SK-N-MC (cell line): ENCODE measurements at regions not wholly inside any gene's neighbourhood (a gene's known extent, or its start where the extent isn't known, plus 50 kb on each side); places are given as distances from the start of the nearest gene placed in this dataset.

Experiments
- EZH2 ChIP-seq: fragments of 200-600 bp; sonication (generic); IDR thresholded peaks from one replicate; pipeline ENCODE4 v1.6.1; 2017; ENCODE audit warnings: antibody characterized with exemption
- FOXP2 ChIP-seq: optimal IDR thresholded peaks from 2 replicates; pipeline ENCODE3; 2011; ENCODE audit warnings: mild to moderate bottlenecking, moderate library complexity; ENCODE audit not compliant: insufficient read depth; ENCODE audit errors: extremely low read length, control extremely low read depth
- POLR2AphosphoS5 ChIP-seq: IDR thresholded peaks from 2 replicates; pipeline ENCODE4 v1.6.1; 2012; ENCODE audit warnings: mild to moderate bottlenecking, low read depth, low read length, borderline replicate concordance

- TF ChIP-seq EZH2 (no peak), POLR2AphosphoS5 (no peak), FOXP2 (no peak)
These were observed 154.5 kb downstream of the CRPPA start for GRCh38 chr7:16266877-16267276.
